ENCODE measurements at regions not wholly inside any gene's neighbourhood (a gene's known extent, or its start where the extent isn't known, plus 50 kb on each side); places are given as distances from the start of the nearest gene placed in this dataset.

DNA sequence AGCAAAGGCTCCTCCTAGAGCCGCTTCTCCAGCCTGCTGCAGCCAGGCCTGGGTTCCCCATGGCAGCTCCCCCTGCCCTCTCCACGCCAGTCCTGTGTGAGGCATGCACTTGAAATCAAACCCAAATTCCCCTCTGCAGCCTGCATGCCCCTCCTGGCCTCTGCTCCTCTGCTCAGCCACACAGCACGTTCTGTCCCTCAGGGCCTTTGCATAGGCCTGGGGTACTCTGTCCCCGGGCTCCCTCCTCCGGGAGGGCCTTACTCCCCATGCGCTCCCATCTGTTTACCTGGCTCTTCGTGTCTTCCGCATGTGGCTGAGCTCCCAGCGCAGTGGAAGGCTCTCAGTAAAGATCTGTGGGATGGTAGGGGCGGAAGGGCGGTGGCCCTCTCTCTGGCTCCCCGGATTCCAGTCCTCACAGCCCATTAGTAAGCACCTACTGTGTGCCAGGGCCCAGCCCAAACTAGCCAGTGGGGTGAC is 203.5 kb upstream of the IER5L start:
- Histone ChIP-seq H3K4me3 (ENCODE audit: low read length) (no peak overlapping the region), H3K27me3 (ENCODE audit: control insufficient read depth in 1 of 2, insufficient read depth in 2 of 2, low read length in 2 of 2) (no peaks in the 10 kb centered on the region), H3K36me3 (ENCODE audit: insufficient read depth, low read length) (no peaks in the 10 kb centered on the region), H3K27ac (ENCODE audit: low read depth in 1 of 2, low read length in 2 of 2) (no peak overlapping the region), H3K4me1 (ENCODE audit: insufficient read depth, low read length) (peaks cover 21% of the 10 kb centered on the region), H3K9me3 (ENCODE audit: control insufficient read depth in 1 of 2, insufficient read depth in 1 of 2, low read length in 2 of 2) (no peaks in the 10 kb centered on the region)
- ChIA-PET POLR2A (interaction anchor here (1.0 to 2.9 kb wide), 2 partner anchors 204 to 244 kb away, joined by 3 to 14 read pairs; partner anchors contain the start of genes IER5L and NTMT1), CTCF (no interaction called here)
- Mint-ChIP-seq H3K4me3 (no peak overlapping the region), H3K9me3 (no peaks in the 10 kb centered on the region), H3K36me3 (ENCODE audit: low read depth) (no peaks in the 10 kb centered on the region), H3K27ac (peak overlapping the region; percentile 9), H3K27me3 (no peaks in the 10 kb centered on the region), H3K4me1 (ENCODE audit: low read depth) (peaks cover 10% of the 10 kb centered on the region)
- DNase-seq (no peak), ATAC-seq (ENCODE audit: poor library complexity) (no peak)
- TF ChIP-seq, protein P1, sequence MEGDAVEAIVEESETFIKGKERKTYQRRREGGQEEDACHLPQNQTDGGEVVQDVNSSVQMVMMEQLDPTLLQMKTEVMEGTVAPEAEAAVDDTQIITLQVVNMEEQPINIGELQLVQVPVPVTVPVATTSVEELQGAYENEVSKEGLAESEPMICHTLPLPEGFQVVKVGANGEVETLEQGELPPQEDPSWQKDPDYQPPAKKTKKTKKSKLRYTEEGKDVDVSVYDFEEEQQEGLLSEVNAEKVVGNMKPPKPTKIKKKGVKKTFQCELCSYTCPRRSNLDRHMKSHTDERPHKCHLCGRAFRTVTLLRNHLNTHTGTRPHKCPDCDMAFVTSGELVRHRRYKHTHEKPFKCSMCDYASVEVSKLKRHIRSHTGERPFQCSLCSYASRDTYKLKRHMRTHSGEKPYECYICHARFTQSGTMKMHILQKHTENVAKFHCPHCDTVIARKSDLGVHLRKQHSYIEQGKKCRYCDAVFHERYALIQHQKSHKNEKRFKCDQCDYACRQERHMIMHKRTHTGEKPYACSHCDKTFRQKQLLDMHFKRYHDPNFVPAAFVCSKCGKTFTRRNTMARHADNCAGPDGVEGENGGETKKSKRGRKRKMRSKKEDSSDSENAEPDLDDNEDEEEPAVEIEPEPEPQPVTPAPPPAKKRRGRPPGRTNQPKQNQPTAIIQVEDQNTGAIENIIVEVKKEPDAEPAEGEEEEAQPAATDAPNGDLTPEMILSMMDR (IDR thresholded peaks at IDR 0.05) = no peak
- intact Hi-C loops (cut with DNase I, micrococcal nuclease) = loop anchor here (5.0 to 10.0 kb wide), 3 partner anchors 106 to 233 kb away; partner anchors contain the start of gene IER5L (in 1 of the 2)

DNA sequence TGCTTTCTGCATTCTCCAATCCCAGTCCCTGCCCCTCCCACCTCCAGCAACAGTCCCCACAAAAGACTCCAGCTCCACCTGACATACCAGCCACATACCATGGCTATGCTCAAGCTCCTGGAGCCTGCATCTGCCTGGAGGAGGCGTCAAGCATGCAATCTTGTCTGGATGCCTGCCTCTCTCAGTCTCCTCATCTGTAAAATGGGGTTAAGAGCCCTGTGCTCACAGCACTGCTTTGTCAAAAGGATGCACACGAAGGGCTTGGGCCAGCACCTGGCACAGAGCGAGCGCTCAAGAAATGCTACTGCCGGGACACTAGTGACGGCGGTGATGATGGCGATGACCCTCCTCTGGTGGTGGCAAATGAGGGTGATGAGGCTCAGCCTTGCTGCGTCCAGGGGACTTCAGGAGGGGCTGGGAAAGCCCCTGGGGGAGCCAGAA is 202.9 kb upstream of the IER5L start:
- ChIA-PET CTCF (no interaction called here), POLR2A (no interaction called here)
- H3K27me3 ChIP-seq (ENCODE audit: control insufficient read depth in 1 of 2, insufficient read depth in 2 of 2, low read length in 2 of 2) = no peaks in the 10 kb centered on the region
- Mint-ChIP-seq H3K27ac (no peak overlapping the region), H3K9me3 (no peaks in the 10 kb centered on the region), H3K27me3 (no peaks in the 10 kb centered on the region), H3K4me1 (ENCODE audit: low read depth) (peaks cover 10% of the 10 kb centered on the region), H3K36me3 (ENCODE audit: low read depth) (no peaks in the 10 kb centered on the region), H3K4me3 (no peak overlapping the region)
- no peak for ATAC-seq (ENCODE audit: poor library complexity)
- no peak overlapping the region for H3K27ac ChIP-seq (ENCODE audit: low read depth in 1 of 2, low read length in 2 of 2)
- no peaks in the 10 kb centered on the region for H3K9me3 ChIP-seq (ENCODE audit: control insufficient read depth in 1 of 2, insufficient read depth in 1 of 2, low read length in 2 of 2)
- H3K36me3 ChIP-seq (ENCODE audit: insufficient read depth, low read length) = no peaks in the 10 kb centered on the region
- H3K4me1 ChIP-seq (ENCODE audit: insufficient read depth, low read length) = peaks cover 21% of the 10 kb centered on the region
- no peak for DNase-seq
- intact Hi-C loops (cut with DNase I, micrococcal nuclease) = loop anchor here (5.0 to 10.0 kb wide), 3 partner anchors 106 to 234 kb away; partner anchors contain the start of gene IER5L (in 1 of the 2)
- H3K4me3 ChIP-seq (ENCODE audit: low read length) = no peak overlapping the region
- TF ChIP-seq, protein P1 (IDR thresholded peaks at IDR 0.05) = no peak

DNA sequence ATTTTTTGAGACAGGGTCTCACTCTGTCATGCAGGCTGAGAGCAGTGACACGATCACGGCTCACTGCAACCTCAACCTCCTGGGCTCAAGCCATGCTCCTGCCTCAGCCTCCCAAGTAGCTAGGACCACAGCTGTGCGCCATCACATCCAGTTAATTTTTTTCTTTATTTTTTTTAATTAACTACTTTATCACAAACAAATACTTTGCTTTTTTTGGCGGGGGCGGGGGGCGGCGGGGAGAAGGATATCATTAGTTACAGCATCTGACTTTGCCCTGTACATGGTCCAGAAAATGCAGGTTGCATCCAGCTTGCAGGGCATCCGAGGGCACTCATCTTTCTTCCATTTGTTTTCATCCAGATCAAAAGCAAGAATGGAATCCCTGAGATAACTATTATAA is 201.8 kb upstream of the IER5L start:
- CTCF ChIA-PET = interaction anchor here (0.6 to 1.2 kb wide), 2 partner anchors 206 to 698 kb away, joined by 3 to 4 read pairs; no protein-coding TSS in a partner anchor
- H3K27me3 ChIP-seq (ENCODE audit: control insufficient read depth in 1 of 2, insufficient read depth in 2 of 2, low read length in 2 of 2) = no peaks in the 10 kb centered on the region

More for the DNA sequence above, 201.8 kb upstream of the IER5L start:
- intact Hi-C loops (cut with DNase I, micrococcal nuclease) = loop anchor here (5.0 to 10.0 kb wide), 3 partner anchors 107 to 235 kb away; partner anchors contain the start of gene IER5L (in 1 of the 2)
- Mint-ChIP-seq H3K4me3 (no peak overlapping the region), H3K9me3 (no peaks in the 10 kb centered on the region), H3K27ac (peak overlapping the region; percentile 53), H3K27me3 (no peaks in the 10 kb centered on the region), H3K4me1 (ENCODE audit: low read depth) (peaks cover 5% of the 10 kb centered on the region), H3K36me3 (ENCODE audit: low read depth) (no peaks in the 10 kb centered on the region)
- Histone ChIP-seq H3K36me3 (ENCODE audit: insufficient read depth, low read length) (no peaks in the 10 kb centered on the region), H3K9me3 (ENCODE audit: control insufficient read depth in 1 of 2, insufficient read depth in 1 of 2, low read length in 2 of 2) (no peaks in the 10 kb centered on the region), H3K4me1 (ENCODE audit: insufficient read depth, low read length) (peaks cover 21% of the 10 kb centered on the region), H3K27ac (ENCODE audit: low read depth in 1 of 2, low read length in 2 of 2) (no peak overlapping the region), H3K4me3 (ENCODE audit: low read length) (no peak overlapping the region)
- TF ChIP-seq, protein P1 (IDR thresholded peaks at IDR 0.05) = no peak
- POLR2A ChIA-PET = no interaction called here
- DNase-seq = no peak
- ATAC-seq (ENCODE audit: poor library complexity) = no peak

Data from CD4-positive, alpha-beta T cell (primary cell).